ENCODE measurements at regions not wholly inside any gene's neighbourhood (a gene's known extent, or its start where the extent isn't known, plus 50 kb on each side); places are given as distances from the start of the nearest gene placed in this dataset.

GRCh38 chr6:53718597-53719460, 53.3 kb upstream of the KLHL31 start:
- TF ChIP-seq CTCF (IDR thresholded peaks at IDR 0.05; ENCODE audit: low read depth, low read length, poor library complexity, severe bottlenecking) (peak; percentile 82), EZH2phosphoT487 (IDR thresholded peaks at IDR 0.05; ENCODE audit: borderline replicate concordance, low read length) (no peak)
